Endodermal cell (in vitro differentiated cells): ENCODE measurements at regions not wholly inside any gene's neighbourhood (a gene's known extent, or its start where the extent isn't known, plus 50 kb on each side); places are given as distances from the start of the nearest gene placed in this dataset.

Source experiments
- DNase-seq: peaks from one replicate; pipeline ENCODE4 v3.0.0-alpha.2; 2017
- H3K27ac ChIP-seq: 2 replicates; pipeline ENCODE4 v1.5.1; 2013; ENCODE audit warnings: mild to moderate bottlenecking, low read depth, low read length, moderate library complexity
- H3K27me3 ChIP-seq: 2 replicates; pipeline ENCODE4 v1.6.1; 2013; ENCODE audit warnings: mild to moderate bottlenecking, low read length, moderate library complexity; ENCODE audit not compliant: insufficient read depth, control insufficient read depth, poor library complexity, severe bottlenecking
- H3K36me3 ChIP-seq: 2 replicates; pipeline ENCODE4 v1.7.0; 2013; ENCODE audit warnings: mild to moderate bottlenecking, low read length, moderate library complexity; ENCODE audit not compliant: control insufficient read depth, insufficient read depth
- H3K4me1 ChIP-seq: one replicate; pipeline ENCODE4 v1.7.0; 2013; ENCODE audit warnings: low read length; ENCODE audit not compliant: control insufficient read depth, insufficient read depth
- H3K4me3 ChIP-seq: 2 replicates; pipeline ENCODE4 v1.5.1; 2013; ENCODE audit warnings: mild to moderate bottlenecking, low read length, moderate library complexity
- H3K9ac ChIP-seq: 2 replicates; pipeline ENCODE4 v1.6.1; 2013; ENCODE audit warnings: mild to moderate bottlenecking, low read length, moderate library complexity; ENCODE audit not compliant: poor library complexity, severe bottlenecking; ENCODE audit errors: extremely low read depth
- H3K9me3 ChIP-seq: 2 replicates; pipeline ENCODE4 v1.6.1; 2013; ENCODE audit warnings: mild to moderate bottlenecking, low read length, moderate library complexity; ENCODE audit not compliant: control insufficient read depth
- H3K27ac Mint-ChIP-seq: 2 replicates; pipeline ENCODE4 v1.8.0; 2020; ENCODE audit warnings: mixed read lengths
- H3K27me3 Mint-ChIP-seq: 2 replicates; pipeline ENCODE4 v1.8.0; 2021; ENCODE audit warnings: mild to moderate bottlenecking, mixed read lengths; ENCODE audit not compliant: insufficient read depth
- H3K36me3 Mint-ChIP-seq: 2 replicates; pipeline ENCODE4 v1.8.0; 2020; ENCODE audit warnings: low read depth, mixed read lengths
- H3K4me1 Mint-ChIP-seq: 2 replicates; pipeline ENCODE4 v1.8.0; 2020; ENCODE audit warnings: mixed read lengths
- H3K4me3 Mint-ChIP-seq: 2 replicates; pipeline ENCODE4 v1.8.0; 2020; ENCODE audit warnings: mild to moderate bottlenecking, moderate library complexity, mixed read lengths
- H3K9me3 Mint-ChIP-seq: 2 replicates; pipeline ENCODE4 v1.8.0; 2020; ENCODE audit warnings: mild to moderate bottlenecking, mixed read lengths
- CTCF ChIP-seq: fragments of 200-600 bp; sonication (generic); conservative IDR thresholded peaks from 2 replicates; pipeline ENCODE4 v1.5.0; 2021; ENCODE audit warnings: antibody characterized with exemption, mild to moderate bottlenecking
- WGBS, 2 experiments: methylation state at CpG; one replicate each; pipeline versions ENCODE4 v1.1.5 to v1.1.7; 2013; ENCODE audit warnings: missing lambda C conversion rate in 2 of 2, mixed read lengths in 1 of 2; ENCODE audit not compliant: insufficient coverage in 1 of 2, insufficient read length in 1 of 2; 5-methylcytosine and 5-hydroxymethylcytosine counted together

- no peak overlapping the region for H3K27ac ChIP-seq
- H3K4me3 ChIP-seq, result no peak overlapping the region
- no peak for DNase-seq
- Mint-ChIP-seq H3K36me3 (no peaks in the 10 kb centered on the region), H3K27me3 (peaks cover 4% of the 10 kb centered on the region), H3K4me1 (peaks cover 32% of the 10 kb centered on the region), H3K4me3 (peak overlapping the region; percentile 38), H3K27ac (peak overlapping the region; percentile 0), H3K9me3 (peaks cover 4% of the 10 kb centered on the region)
- no peak for TF ChIP-seq CTCF
- 90 to 91% methylated on average over 3 of the region's 3 CpGs for WGBS, 2 experiments
- H3K36me3 ChIP-seq, result no peaks in the 10 kb centered on the region
- H3K9ac ChIP-seq, result no peak overlapping the region
- H3K27me3 ChIP-seq, result no peaks in the 10 kb centered on the region
- peaks cover 12% of the 10 kb centered on the region for H3K9me3 ChIP-seq
- H3K4me1 ChIP-seq, result peaks cover 6% of the 10 kb centered on the region
Observed at GRCh38 chr4:138709859-138710258, 305.7 kb upstream of the NOCT start.

- no peak overlapping the region for H3K27ac ChIP-seq
- WGBS, 2 experiments, result 72 to 79% methylated on average over 8 of the region's 8 CpGs
Observed at GRCh38 chr4:138707746-138708677, 307.6 kb upstream of the NOCT start.

GRCh38 chr4:138706201-138706600 lies 309.4 kb upstream of the NOCT start:
- Histone ChIP-seq H3K9me3 (peaks cover 12% of the 10 kb centered on the region), H3K27me3 (no peaks in the 10 kb centered on the region), H3K4me1 (peaks cover 5% of the 10 kb centered on the region), H3K36me3 (no peaks in the 10 kb centered on the region), H3K27ac (no peak overlapping the region), H3K4me3 (no peak overlapping the region), H3K9ac (no peak overlapping the region)
- no peaks in the 10 kb centered on the region for H3K36me3 Mint-ChIP-seq
- H3K9me3 Mint-ChIP-seq, result peaks cover 4% of the 10 kb centered on the region
- no peak overlapping the region for H3K4me3 Mint-ChIP-seq
- no peak overlapping the region for H3K27ac Mint-ChIP-seq
- WGBS, 2 experiments, result 86% methylated on average over 2 of the region's 2 CpGs; no CpG with 5 or more reads in 1 of the 2 experiments
- H3K27me3 Mint-ChIP-seq, result peaks cover 4% of the 10 kb centered on the region
- DNase-seq, result no peak
- no peak for TF ChIP-seq CTCF
- H3K4me1 Mint-ChIP-seq, result peaks cover 32% of the 10 kb centered on the region

More at GRCh38 chr4:138707746-138708677, 307.6 kb upstream of the NOCT start:
- Mint-ChIP-seq H3K36me3 (no peaks in the 10 kb centered on the region), H3K4me3 (peak overlapping the region; percentile 38), H3K27me3 (peaks cover 4% of the 10 kb centered on the region), H3K27ac (no peak overlapping the region), H3K4me1 (peaks cover 34% of the 10 kb centered on the region), H3K9me3 (peaks cover 4% of the 10 kb centered on the region)
- H3K9me3 ChIP-seq, result peaks cover 12% of the 10 kb centered on the region
- peaks cover 6% of the 10 kb centered on the region for H3K4me1 ChIP-seq
- no peak for DNase-seq
- H3K36me3 ChIP-seq, result no peaks in the 10 kb centered on the region
- H3K27me3 ChIP-seq, result no peaks in the 10 kb centered on the region
- H3K9ac ChIP-seq, result no peak overlapping the region
- TF ChIP-seq CTCF, result no peak
- H3K4me3 ChIP-seq, result peak overlapping the region; percentile 20
